Stimulated activated CD4-positive, alpha-beta T cell treated with anti-CD3 and anti-CD28 coated beads, Interleukin-2, amount 100 ng/mL, for 48 hours (primary cell): ENCODE measurements at regions not wholly inside any gene's neighbourhood (a gene's known extent, or its start where the extent isn't known, plus 50 kb on each side); places are given as distances from the start of the nearest gene placed in this dataset.

ENCODE experiments used
- DNase-seq, 2 donors: peaks; one replicate each; pipeline ENCODE4 v3.0.0-alpha.2; 2020

DNA sequence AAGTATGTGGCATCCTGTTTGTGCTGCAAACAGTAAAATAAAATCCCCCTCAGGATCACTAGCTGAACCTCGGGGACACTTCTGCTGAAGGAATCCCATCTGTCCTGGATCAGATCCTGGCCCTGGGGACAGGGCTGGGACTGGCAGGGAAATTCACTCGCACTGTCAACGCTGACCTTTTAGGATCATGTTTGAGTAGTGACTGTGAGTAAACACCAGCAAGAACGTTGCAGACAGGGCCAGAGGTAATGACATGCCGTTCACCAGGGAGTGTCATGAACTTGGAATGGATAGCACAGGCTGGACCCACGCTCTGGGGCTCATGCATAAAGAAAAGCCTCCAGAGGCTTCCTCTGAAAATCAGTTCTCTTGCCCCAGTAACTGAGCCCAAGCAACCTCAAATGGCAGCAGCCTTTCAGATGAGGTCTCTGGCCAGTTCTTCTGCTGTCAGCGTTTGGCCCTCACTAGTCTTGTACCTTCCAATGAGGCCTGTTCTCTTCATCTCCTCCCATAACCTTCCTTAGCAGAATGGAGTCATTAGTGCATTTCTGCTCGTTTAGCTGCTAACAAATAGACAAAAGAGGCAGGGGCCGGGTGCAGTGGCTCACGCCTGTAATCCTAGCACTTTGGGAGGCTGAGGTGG lies 51.0 kb upstream of the BARX2 start:
- no peak for DNase-seq

DNA sequence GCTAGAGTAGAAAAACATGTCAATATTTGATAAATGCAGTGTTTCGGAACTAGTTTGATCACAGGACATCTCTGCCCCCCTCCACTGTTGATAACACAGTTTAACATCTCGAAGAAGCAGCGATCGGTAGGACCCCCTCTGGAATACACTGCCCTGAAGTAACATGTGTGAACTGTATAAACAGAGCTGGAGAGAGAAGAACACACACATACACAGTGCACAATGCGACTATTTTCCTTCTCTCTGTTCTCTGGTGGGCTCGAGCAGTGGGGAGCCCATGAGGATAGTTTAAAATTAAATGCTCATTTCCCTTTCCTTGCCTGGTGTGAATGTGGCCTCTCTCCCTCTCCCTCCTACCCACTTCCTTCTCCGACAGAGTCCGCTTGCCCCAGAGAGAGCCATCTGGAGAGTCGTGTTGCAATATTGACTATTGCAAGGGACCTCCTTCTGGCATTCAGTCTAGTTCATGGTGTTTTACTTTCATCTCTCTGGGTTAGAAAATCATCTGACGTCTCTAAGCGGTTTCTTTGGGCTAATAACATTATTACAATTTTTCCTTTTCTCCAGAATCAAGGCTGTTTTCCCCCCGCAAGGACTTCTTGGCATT lies 51.6 kb upstream of the BARX2 start:
- DNase-seq: no peak

DNA sequence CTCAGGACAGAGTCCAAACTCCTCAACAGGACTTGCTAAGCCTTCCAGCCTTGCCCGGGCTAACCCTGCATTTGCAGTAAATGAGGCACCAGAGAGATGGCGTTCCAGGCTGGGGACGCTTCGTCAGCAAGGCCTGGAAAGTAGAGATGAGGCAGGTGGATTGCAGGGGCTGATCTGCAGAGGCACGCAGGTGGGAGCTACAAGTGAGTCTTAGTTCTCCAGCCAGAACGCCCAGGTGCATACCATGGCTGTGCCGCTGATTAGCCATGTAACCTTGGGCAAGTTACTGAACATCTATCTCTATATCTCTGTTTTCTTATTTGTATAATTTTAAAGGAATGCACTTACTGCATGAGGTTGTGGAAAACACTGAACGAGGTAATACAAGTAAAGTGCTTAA lies 52.7 kb upstream of the BARX2 start:
- no peak for DNase-seq

DNA sequence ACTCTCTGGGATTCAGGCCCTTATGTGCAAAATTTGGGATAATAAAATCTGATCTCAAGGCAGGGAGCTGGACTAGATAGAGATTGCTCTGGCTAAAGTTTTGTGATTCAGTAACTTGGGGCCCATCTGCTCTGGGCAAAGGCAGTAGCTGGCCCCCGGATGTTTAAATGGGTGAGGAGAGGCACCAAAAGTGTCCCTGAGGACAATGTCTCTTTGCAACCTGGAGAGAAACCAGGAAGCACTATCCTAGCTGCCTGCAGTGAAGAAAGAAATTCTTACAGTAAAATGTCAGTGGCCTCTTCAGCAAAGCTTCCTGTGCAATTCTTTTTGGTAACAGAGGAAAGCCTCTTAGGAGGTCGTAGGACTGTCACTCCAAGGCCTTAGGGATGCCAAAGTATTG lies 54.6 kb upstream of the BARX2 start:
- DNase-seq: no peak

DNA sequence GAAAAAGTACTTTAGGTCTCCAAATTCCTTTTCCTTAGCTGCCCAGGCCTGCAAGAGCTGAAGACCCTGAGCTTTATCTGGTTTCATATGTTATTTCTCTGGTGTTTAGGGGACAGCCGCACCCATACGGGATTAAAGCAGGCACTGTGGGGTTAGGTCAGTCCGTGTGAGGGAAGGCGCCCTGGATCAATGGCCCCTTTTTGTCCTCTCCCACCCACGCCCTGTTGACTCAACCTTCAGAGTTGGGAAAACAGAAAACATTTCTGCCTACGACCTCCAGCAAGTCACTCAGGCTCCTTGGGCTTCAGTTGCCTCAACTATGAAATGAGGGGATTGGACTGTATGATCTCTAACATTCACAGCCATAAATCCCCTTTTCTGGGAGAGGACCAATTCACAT lies 55.2 kb upstream of the BARX2 start:
- DNase-seq: no peak

DNA sequence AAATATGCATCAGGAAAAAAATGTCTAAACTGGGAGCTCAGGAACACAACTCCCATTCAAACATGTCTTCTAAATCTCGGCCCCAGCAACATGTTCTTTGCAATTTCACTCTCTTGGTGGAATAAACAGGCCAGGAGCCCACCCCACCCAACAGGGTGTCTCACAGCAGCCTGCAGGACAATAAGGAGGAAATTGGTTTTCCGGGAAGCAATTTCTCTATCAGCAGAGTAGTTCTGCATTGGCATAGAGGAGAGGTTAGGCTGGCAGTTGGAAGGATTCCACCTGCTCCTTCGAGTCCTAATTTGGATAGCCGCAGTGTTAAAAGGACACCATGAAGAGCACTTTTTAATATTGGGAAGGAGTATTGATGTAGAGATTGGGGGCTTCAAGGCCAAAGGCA lies 55.9 kb upstream of the BARX2 start:
- DNase-seq: no peak

DNA sequence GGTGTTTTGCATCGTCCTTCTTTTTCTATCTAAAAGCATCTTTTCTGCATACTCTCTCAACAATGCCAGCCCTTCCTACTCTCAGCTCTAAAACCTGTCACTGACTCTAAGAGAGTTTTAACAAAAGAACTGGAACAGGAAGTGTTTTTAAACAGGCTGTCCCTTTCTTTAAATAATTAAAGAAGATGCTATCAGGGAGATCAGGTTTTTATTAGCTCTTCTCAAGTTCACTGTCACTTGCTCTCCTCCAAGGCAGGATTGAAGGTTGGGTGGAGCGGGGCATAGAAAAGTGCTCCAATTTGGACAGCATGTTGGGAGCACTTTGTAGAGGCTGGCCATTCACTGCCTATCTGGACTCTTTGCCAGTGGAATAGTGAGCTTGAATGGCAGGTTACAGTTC lies 56.4 kb upstream of the BARX2 start:
- no peak for DNase-seq

DNA sequence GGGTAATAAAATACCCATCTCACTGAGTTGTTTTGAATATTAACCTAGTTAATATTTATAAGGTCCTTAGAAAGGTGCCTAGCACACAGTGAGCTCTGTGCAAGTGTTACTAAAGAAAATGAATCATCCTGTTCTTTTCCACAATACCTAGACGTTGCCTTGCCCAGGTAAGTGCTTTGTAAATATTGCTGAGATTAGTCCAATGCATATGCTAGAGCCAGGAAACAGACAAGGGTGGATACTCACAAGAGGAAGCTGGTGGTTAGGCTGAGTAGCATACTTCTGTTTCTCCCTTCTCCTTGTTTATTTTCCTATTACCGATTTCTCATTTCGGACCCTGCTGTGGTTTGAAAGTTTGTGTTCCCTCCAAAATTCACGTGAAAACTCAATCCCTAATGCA lies 58.1 kb upstream of the BARX2 start:
- no peak for DNase-seq

DNA sequence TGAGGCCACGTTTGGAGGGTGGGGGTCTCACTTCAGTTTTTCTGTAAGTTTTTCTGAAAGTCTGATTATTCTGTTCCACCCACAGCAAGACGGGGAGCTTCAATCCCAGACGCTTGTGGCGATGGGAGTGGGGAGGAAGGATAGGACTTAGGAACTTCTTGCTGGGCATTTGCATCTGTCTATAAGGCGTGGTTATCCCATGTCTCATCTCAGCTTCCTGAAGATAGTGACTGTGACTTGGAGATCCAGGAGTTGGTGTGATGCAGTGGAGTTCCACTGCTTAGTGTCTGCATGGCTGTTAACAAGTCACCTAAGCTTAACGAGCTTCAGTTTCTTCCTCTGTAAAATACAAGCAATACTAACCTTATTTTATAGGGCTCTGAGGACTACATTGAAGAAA lies 58.9 kb upstream of the BARX2 start:
- no peak for DNase-seq

DNA sequence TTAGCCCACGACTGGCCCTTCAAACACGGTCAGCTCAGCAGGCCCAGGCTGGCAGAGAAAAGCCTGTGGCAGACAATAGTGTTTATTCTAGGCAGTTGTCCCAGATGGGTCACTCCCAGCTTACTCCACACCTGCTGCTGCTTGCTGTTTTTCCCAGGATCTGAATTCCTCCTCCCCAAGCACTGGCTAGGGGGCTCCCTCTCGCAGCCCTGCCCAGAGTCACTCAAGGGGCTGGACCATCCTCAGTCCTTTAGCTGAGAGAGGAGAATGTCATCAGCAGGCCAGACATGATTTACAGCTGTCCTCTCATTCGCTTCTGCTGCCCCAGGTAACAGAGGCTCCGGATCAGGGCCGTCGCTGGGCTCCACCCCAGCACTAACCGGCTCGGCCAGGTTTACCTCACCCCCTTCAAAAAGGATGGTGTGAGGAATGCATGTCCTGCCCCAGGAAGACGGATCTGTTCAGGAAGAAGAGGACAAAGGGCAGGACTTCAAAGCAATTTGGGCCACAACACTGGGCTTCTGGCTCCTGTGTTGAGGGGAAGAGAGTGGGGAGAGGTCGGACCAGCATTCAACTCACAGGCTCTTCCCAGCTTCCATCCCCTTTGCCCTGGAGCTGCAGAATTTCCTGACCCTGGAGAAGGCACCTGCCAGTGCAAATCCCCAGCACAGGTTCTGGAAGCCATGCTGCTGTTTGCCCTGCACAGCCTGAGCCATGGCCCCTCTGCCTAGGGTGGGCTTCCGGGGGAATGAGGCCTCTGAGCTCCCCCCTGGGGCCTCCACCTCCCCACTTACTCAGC lies 59.7 kb upstream of the BARX2 start:
- DNase-seq: no peak

DNA sequence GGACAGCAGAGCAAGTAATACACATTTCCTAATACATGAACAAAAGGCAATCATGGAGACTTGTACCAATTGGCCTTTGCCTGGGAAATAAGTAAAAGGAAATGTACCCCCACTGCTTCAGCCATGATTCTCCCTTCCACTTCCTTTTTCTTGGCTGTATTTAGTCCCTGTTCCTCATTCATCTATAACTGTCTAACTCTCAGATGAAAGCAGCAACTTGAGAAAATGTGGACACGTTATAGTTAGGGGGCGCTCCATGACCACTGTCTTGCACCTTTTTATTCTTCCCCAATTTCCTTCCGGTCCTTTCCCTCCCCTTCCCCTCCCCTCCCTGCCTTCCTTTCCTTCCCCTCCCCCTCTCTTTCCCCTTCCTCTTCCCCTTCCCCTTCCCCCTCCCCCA lies 61.3 kb upstream of the BARX2 start:
- no peak for DNase-seq

DNA sequence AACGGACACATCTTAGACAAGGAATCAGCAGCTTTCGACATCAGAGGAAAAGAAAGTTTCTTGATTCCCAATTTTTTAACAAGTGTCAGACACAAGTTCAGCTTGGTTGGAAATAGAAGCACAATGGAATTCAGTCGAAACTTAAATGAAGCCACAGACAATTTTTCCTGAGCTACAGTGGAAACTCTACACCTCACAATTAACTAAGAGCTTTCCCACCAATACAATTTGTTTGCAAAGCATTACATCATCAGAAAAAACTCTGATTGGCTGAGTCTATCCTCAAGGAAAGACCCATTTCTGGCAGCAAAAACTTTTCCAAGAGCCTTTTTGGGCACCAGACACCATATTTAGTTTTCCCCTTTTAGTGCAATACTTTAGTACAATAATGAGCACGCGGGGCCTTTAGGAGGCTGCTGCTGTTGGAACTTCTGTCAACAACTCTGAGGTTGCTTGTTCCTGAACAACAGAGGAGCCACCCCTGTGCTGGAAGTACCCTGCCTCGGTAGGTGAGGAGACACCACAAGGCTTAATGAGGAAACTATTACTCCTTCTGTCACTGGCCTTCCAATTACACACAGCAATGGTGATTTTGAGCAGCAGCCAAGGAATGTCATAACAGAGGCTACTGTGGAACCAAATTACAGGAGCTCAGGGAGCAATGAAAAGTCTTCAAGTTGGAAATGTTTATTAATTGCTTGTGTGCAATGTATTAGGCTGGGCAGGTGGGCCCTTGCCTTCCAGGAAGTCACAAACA lies 61.9 kb upstream of the BARX2 start:
- DNase-seq: no peak

DNA sequence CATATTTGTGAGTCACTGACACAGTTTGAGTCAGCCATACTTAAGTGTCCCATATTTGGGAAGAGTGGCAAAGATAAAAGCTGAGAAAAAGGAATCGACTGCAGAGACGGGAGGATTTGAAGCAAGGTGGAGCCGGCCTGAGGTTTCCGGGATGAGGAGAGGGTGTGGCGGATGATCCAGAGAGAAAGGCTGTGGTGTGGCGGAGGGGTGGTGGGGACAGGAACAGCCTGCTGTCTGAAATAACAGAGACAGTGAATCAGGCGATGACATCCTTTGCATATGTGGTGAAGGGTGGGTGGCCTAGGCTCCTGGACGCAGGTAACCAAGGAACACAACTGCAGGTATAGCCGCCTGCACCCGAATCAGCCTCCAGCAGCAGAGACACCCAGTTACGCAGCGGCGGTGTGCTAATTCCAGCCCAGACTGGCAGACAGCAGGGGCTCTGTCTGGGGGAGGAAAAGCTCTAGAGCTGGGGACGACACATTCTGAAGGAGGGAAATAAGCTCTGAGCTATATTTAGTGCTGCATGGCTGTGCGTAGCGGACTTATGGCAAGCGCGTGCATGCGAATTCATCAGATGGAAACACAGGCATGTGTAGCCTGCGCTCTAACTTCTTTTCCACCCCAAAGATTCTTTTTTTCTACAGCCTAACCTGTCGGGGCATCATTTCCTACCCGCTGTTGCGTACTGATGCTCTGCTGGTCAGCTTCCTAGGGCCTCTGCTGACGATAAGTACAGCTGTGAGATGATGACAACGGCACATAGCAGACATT lies 62.7 kb upstream of the BARX2 start:
- no peak for DNase-seq

DNA sequence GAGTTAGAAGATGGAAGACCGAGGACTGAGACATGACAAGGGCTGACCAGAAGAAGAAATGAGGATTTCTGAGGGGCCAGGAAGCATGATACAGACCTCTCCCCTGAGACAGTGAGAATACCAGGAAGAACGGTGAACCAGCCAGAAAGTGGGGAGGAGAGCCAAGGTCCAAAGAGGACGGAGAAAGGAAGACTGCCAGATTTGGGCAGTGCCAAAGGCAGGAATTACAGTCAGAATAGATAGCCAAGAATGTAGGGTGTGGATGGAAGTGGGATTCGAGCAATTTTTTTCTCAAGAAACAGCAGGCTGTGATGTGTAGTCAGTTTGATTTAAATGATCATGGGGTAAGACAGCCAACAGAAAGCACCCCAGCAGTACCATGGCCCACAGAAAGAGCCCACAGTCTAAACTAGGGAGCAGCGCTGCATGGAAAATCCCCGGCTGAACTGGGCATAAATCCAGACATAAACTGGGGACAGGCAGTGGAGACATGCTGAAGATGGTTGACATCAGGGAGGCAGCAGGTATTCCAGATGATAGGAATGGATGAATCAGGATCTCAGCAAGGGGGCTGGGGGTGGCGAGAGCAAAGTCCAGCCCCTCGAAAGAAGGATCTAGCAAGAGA lies 67.3 kb upstream of the BARX2 start:
- DNase-seq: no peak

DNA sequence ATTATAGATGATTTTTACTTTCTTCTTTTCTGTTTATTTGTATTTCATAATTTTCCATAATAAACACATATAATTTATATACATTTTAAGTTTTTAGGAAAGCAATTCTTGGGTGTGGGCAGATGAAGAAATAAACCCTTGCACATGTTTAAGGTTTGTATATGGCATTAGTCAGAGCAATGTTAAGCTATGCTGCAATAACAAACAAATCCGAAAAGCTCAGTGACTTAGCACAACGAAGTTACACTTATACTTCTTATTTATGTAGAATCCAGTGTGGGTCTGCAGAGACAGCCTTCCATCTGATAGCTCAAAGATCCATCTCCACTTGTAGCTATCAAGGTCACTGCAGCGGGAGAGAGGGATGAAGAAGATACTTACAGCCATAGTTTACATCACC lies 68.5 kb upstream of the BARX2 start:
- DNase-seq: no peak

DNA sequence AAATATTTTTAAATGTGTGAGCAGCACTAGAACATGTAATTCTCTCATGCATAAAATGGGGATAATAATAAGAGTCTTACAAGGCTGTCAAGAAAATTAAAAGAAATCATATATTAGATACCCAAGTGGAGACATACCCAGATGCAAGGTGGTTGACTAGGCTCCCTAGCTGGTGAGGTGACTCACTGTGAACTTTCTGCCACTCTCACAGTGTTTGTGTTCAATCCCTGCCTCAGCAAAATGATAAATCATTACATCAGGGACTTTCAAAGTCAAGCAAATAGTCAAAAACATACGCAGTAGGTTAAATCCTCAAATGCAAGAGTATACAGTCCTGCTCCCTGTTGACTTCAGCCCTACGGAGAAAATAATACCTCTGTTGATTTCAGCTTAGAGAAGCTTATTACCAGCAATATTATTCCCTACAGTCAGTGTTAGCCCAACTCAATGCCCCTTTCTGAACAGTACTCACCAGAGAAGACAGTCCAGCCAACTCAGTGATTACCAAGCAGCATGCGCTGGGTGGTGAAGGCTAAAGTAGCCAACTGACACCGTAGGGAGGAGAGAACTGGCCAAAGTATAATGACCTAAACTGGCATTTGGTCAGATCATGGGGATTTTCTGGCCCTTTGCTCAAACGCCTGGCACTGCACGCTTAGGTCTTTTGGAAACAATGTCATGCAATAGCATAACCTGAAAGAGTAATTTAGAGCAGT lies 73.1 kb upstream of the BARX2 start:
- no peak for DNase-seq

DNA sequence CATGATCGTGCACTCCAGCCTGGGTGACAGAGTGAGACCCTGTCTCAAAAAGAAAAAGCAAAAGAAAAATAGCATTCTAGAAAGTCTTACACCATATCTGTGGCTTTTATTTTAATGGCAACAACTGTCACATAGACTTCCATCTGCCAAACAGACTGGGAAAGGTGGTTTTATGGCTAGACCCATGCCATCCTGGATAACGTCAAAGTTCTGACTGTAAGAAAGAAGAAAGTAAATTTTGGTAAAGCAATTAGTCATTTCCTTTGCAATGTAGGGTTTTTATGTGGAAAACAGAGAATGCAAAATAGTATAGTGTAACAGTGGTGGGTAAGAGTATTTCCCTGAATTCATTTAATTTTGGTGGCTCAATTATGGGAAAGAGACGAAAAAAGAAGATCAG lies 75.5 kb upstream of the BARX2 start:
- no peak for DNase-seq

DNA sequence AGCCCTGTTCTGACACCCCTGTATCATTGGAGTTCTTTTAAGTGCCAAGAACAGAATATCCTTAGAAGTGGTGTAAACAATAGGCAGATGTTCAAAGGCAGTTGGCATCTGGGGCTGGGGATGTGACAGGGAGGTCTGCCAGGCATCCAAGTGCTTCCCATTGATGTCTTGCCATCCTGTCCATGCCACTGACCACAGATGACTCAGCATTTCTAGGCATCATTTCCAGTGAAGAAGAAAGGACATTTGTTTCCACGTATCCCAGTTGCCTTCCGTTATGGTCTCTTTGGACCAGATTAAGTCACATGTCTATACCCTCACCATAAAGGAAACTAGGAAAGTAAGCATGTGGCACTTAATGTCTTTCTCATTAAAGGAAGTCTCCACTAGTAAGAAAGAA lies 76.7 kb upstream of the BARX2 start:
- no peak for DNase-seq

DNA sequence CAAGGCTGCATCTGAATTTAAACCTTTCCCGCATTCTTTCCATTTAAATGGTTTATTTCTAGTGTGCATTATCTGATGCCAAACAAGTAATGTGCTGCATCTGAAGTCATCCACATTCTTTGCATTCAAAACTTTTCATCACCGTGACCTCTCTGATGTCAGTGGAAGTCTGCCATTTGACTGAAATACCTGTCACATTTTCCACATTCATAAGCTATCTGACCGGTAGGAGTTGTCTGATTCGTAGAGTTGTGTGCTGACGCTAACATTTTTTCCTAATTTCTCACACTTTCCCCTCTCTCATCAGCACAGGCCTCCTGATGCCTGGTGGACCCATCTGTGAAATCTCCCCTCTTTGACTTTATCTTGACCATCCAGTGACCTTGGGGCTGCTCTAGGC lies 79.9 kb upstream of the BARX2 start:
- no peak for DNase-seq

DNA sequence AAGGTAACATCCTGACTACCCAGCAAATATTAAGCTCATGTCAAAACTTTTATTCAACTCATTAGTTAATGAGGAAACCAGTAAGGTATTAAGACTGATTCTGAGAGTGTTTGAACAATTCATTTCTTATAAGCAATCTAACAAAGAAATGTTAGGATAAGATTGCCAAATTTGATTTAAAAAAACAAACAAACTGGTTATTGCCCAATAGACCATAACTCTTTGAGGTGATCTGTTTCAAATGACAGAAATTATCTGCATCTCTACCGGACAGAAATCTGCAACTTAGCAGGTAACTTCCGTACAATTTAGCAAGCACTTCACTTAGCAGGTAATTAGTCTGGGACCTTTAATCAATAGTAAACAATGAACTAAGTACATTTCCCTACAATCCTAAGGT lies 82.9 kb upstream of the BARX2 start:
- DNase-seq: no peak

DNA sequence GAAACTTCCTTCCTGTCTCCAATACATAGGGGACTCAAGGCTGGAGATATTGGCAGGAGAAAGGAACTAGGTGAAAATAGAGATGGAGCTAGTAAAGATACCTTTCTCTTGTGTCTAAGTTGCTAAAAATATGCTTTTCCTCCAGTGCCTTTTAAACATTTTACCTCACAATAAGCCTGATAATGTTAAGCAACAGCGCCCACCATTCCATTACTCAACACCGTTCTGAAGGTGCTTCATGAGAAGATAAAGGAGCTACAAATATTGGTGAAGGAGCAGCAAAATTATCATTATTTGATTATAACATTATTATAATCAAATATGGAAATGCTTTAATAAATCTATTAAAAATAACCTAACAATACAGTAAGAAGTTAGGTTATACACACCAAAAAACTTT lies 83.6 kb upstream of the BARX2 start:
- DNase-seq: no peak

DNA sequence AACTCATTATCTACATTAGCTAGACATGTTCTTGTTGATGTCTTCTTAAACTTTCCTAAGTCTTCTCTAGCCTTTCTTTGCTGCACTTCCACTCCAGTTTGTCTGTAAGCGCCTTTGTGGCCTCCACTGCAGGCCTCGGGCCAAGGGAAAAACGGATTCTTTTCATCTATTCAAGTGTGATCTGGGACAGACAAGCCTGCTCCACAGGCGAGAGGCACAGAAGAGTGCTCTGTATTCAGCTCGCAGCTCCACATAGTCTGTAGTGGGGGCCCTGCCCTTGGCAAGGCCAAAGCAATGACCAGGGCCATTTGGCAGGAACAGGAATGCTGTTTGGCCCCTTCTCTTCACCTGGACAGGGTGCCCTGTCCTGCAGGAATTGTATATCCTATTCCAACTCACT lies 84.1 kb upstream of the BARX2 start:
- no peak for DNase-seq
